ENCODE measurements at regions not wholly inside any gene's neighbourhood (a gene's known extent, or its start where the extent isn't known, plus 50 kb on each side); places are given as distances from the start of the nearest gene placed in this dataset.

- no peak for DNase-seq
These were observed 215.3 kb upstream of the SEMA6D start for GRCh38 chr15:47502041-47502440.

GRCh38 chr15:47503876-47504275 is 213.4 kb upstream of the SEMA6D start:
- no peak for DNase-seq

- DNase-seq, result no peak
These were observed 212.6 kb upstream of the SEMA6D start for GRCh38 chr15:47504624-47505256.

- DNase-seq, result no peak
These were observed 211.5 kb upstream of the SEMA6D start for GRCh38 chr15:47505712-47506328.

- no peak for DNase-seq
These were observed 210.8 kb upstream of the SEMA6D start for GRCh38 chr15:47506329-47507100.

- DNase-seq, result peak; percentile 95
These were observed 209.9 kb upstream of the SEMA6D start for GRCh38 chr15:47507221-47507985.

GRCh38 chr15:47511261-47511660 is 206.0 kb upstream of the SEMA6D start:
- DNase-seq, result no peak

GRCh38 chr15:47513471-47513870 is 203.8 kb upstream of the SEMA6D start:
- peak; percentile 91 for DNase-seq

- peak; percentile 5 for DNase-seq
These were observed 203.1 kb upstream of the SEMA6D start for GRCh38 chr15:47514200-47514652.

GRCh38 chr15:47516558-47516957 is 200.7 kb upstream of the SEMA6D start:
- DNase-seq, result no peak

GRCh38 chr15:47516972-47517371 is 200.3 kb upstream of the SEMA6D start:
- no peak for DNase-seq

- no peak for DNase-seq
These were observed 199.6 kb upstream of the SEMA6D start for GRCh38 chr15:47517737-47518136.

- DNase-seq, result no peak
These were observed 193.4 kb upstream of the SEMA6D start for GRCh38 chr15:47523681-47524475.

GRCh38 chr15:47529241-47529640 is 188.1 kb upstream of the SEMA6D start:
- DNase-seq, result no peak

GRCh38 chr15:47534673-47535072 is 182.6 kb upstream of the SEMA6D start:
- DNase-seq, result no peak

GRCh38 chr15:47541562-47541961 is 175.7 kb upstream of the SEMA6D start:
- no peak for DNase-seq

GRCh38 chr15:47542312-47542989 is 174.9 kb upstream of the SEMA6D start:
- no peak for DNase-seq

- no peak for DNase-seq
These were observed 169.1 kb upstream of the SEMA6D start for GRCh38 chr15:47548231-47548630.

GRCh38 chr15:47548986-47549385 is 168.3 kb upstream of the SEMA6D start:
- DNase-seq, result no peak

GRCh38 chr15:47551079-47551478 is 166.2 kb upstream of the SEMA6D start:
- no peak for DNase-seq

- no peak for DNase-seq
These were observed 165.8 kb upstream of the SEMA6D start for GRCh38 chr15:47551546-47551945.
